Daoy (cell line): ENCODE measurements at regions not wholly inside any gene's neighbourhood (a gene's known extent, or its start where the extent isn't known, plus 50 kb on each side); places are given as distances from the start of the nearest gene placed in this dataset.
"Not testable (repeated sequence)": the region's sequence is repeated elsewhere in the genome, so short reads cannot be mapped to it uniquely, and the experiment has no call there.

Source experiments
- DNase-seq: peaks from one replicate; pipeline ENCODE4 v3.0.0-alpha.2; 2015; ENCODE audit warnings: low read depth

GRCh38 chr2:139410147-139410832 is 630.1 kb upstream of the NXPH2 start:
- DNase-seq = not testable (repeated sequence)

DNA sequence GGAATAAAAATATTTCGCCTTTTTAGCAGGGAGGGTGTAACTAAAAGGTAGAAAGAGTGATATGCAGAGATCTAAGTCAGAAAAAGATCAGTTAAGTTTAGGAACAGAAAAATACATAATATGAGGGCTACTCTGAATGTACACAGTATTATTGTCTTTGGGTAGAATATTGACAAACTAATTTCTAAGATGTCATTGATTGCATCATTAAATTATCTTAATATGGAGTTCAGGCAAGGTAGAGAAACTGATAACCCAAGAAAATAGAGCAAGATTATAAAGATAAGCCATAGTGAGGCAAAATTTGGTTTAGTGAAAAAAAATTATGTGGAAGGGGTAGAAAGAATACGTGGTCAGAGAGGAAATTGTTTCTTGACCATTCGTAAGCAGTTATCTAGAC is 629.0 kb upstream of the NXPH2 start:
- DNase-seq = no peak

- no peak for DNase-seq
Measured at GRCh38 chr2:139403948-139404347, 623.8 kb upstream of the NXPH2 start.

GRCh38 chr2:139394801-139395200 is 614.6 kb upstream of the NXPH2 start:
- DNase-seq = no peak

- no peak for DNase-seq
Measured at GRCh38 chr2:139389391-139389790, 609.2 kb upstream of the NXPH2 start.

- no peak for DNase-seq
Measured at GRCh38 chr2:139386401-139386800, 606.2 kb upstream of the NXPH2 start.

GRCh38 chr2:139383532-139383931 is 603.3 kb upstream of the NXPH2 start:
- DNase-seq = no peak

GRCh38 chr2:139380051-139380450 is 599.9 kb upstream of the NXPH2 start:
- DNase-seq = no peak

DNA sequence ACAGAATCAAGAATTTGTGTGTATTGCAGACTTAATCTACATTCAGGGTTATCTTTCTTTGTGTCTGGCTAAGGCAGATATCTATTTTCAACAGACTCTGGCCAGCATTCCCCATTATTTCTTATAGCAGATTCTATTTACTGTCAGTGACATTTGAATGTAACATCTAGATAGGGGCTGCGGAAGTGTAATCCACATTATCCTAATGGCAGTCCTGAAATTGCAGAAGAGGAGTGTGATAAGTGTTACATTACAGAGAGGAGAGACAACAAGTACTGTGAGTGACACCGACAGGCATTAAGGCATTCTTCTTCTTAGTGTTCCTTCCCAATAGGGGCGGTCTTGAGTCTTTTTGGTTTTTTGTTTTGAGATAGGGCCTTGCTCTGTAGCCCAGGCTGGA is 598.2 kb upstream of the NXPH2 start:
- no peak for DNase-seq

- DNase-seq = no peak
Measured at GRCh38 chr2:139374296-139374850, 594.2 kb upstream of the NXPH2 start.

GRCh38 chr2:139369423-139370409 is 589.5 kb upstream of the NXPH2 start:
- no peak for DNase-seq

DNA sequence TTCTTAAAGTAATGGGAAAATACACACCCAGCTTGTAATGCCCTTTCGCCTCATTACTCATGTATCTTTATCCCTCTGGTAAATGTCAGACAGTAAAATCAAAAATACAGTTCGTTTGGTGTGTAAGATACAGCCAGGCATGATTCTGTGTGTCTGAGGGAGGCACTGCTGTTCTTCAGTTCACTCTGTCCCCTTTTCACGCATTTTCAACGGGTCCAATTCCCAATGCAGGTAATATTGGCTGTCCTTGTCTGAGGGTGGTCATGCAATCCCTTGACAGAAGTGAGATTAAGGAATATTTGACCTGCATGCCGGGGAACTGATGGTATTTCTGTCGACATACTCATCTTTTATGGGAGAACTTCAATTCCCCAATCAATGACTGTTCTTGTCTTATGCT is 587.2 kb upstream of the NXPH2 start:
- no peak for DNase-seq

DNA sequence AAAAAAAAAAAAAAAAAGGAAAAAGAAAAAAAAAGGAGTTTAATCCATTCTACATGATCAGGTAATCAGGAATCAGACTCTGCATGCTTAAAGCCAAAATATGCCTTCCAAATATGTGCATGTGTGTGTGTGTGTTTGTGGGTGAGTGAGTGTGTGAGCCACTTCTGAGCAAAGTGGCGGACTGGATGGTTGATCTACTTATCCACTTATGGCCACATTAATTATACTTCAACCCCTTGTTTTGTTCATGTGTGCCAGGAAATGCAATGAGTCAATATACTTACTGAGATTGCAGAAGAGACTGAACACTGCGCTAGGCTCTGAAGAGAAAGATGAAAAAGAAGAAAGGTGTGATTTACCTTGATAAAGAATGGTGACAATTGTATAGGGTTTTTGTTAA is 586.5 kb upstream of the NXPH2 start:
- no peak for DNase-seq

GRCh38 chr2:139365189-139365588 is 585.0 kb upstream of the NXPH2 start:
- no peak for DNase-seq

DNA sequence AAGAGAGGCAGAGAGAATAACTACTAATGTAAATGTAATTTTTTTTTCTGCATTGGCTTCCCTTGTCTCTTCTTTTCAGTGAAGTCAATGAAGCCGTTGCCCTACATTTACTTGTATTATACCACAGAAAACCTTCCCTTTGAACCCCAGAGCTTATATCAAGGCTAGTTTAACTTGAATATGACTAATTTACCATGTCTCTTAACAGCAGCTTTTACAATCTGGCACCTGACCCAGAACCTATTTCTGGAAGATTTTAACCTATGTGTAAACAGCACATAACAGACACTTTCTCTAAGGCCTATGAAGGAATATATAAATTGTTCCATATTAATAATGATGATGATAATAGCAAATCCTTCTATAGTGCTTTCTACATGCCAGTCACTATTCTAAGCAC is 580.5 kb upstream of the NXPH2 start:
- DNase-seq = no peak

GRCh38 chr2:139359818-139360217 is 579.6 kb upstream of the NXPH2 start:
- no peak for DNase-seq

DNA sequence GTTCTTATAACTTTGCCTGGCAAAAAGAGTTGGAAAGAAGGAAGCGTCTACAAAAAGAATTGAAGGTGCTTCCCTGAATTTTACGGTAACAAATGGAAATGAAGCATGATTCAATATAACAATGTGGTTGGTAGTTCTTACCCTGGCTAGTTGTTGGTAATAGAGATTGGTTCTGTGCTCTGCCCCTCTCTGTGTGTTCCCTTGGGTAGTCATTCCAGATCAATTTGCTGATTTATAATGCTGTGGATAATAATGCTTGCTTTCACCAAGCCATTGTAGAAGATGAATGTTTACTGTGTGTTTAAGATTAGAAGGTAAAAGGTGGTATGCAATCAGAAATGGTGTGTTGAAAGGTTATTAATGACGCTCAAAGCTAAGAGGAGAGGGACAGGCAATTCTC is 577.8 kb upstream of the NXPH2 start:
- no peak for DNase-seq

- no peak for DNase-seq
Measured at GRCh38 chr2:139354518-139354917, 574.3 kb upstream of the NXPH2 start.

DNA sequence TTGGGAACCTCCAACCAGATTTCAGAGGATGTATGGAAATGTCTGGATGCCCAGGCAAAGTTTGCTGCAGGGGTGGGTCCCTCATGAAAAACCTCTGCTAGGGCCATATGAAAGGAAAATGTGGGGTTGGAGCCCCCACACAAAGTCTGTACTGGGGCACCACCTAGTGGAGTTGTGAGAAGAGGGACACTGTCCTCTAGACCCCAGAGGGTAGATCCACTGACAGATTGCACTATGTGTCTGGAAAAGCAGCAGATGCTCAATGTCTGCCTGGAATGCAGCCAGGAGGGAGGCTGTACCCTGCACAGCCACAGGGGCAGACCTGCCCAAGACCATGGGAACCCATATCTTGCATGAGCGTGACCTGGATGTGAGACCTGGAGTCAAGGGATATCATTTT is 573.7 kb upstream of the NXPH2 start:
- no peak for DNase-seq

DNA sequence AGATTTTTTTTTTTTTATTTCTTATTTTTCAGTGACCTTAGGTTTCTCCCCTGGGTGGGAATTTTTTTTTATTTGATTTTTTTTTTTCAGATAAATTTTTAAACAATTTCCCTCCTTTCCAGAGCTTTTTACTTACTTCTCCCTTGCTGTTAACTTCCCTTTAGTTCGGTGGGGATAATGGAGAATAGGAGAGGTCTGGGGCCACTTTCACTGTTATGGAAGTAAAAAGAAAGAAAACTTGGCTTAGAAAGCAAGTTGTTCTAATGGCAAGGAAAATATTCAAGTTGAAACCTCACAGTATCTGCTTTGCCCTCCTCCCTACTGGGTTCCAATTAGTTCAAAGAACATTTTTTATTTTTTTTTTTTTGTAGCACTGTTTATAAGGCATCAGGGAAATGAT is 537.1 kb upstream of the NXPH2 start:
- no peak for DNase-seq

DNA sequence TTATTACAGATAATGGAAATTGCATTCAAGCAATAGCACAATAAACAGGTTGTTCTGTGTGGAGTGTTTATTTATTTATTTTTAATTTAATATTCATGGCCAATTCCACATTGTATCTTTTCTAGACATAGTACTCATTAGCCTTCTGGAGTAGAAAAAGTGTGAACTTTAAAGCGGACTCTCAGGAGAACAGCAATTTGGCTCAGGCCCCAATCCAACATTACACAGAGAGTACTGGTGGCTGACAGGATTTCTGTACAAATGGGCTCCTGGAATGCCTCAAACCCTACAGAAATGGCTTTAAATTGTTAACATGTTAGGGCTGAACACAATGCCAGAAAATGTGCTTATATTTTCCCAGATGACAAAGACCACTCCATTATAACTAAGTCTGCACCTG is 533.9 kb upstream of the NXPH2 start:
- DNase-seq = no peak

- DNase-seq = no peak
Measured at GRCh38 chr2:139296672-139297209, 516.6 kb upstream of the NXPH2 start.
